ENCODE measurements at regions not wholly inside any gene's neighbourhood (a gene's known extent, or its start where the extent isn't known, plus 50 kb on each side); places are given as distances from the start of the nearest gene placed in this dataset.
"Not testable (repeated sequence)": the region's sequence is repeated elsewhere in the genome, so short reads cannot be mapped to it uniquely, and the experiment has no call there.

- CTCF ChIA-PET = no interaction called here
These were observed 362.8 kb upstream of the ARPP21 start for GRCh38 chr3:35276568-35276967.

DNA sequence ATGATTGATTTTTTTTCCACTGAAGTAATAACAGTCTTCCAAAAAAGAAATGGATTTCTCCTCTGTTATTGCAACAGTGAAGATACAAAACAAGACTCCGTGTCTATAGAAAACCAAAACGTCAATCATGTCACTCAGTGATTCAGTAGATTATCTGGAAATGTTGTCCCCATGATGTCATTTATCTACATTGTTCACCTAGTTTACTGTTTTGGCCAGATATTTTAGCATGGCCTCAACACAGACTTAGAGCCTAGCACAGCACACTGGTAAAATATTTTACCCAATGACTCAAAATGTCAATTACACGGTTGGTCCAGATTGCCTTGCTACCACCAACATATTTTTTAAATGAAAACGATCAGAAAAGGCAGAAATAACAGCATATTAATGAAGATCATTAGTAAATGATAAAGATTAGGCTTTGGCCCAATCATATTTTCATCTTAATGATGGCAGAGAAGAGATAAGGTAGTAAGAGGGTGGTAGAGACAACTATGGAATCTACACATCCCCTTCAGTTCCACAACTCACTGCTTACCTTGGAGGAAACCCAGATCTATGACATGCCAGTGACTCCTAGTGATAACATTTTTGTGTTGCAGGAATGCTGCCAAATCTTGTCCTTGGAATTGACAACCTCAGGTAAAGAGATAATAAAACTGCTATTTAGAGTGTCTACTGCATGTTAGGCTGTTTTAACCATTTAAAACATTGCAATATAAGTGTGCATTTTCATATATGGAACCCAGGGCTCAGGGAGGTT lies 347.7 kb upstream of the ARPP21 start:
- ChIA-PET CTCF (no interaction called here), POLR2A (no interaction called here)
- no peak for DNase-seq
- H3K27ac ChIP-seq (ENCODE audit: insufficient read depth in 1 of 2, low read depth in 1 of 2, low read length in 2 of 2, poor library complexity in 1 of 2, severe bottlenecking in 2 of 2) = no peak overlapping the region
- no peaks in the 10 kb centered on the region for H3K4me1 ChIP-seq (ENCODE audit: control extremely low read depth in 1 of 4, control insufficient read depth in 4 of 4, insufficient read depth in 4 of 4, low read length in 3 of 4)
- no peak overlapping the region for H3K4me3 ChIP-seq (ENCODE audit: control insufficient read depth in 1 of 7, extremely low read depth in 1 of 7, insufficient read depth in 4 of 7, low read depth in 2 of 7, low read length in 6 of 7)
- no peaks in the 10 kb centered on the region for H3K36me3 ChIP-seq (ENCODE audit: control insufficient read depth in 4 of 4, insufficient read depth in 4 of 4, low read length in 3 of 4)
- no peaks in the 10 kb centered on the region for H3K9me3 ChIP-seq (ENCODE audit: control extremely low read depth in 1 of 5, control insufficient read depth in 4 of 5, insufficient read depth in 2 of 5, low read depth in 1 of 5, low read length in 4 of 5)
- H3K27me3 ChIP-seq (replicated peaks in 2 of 5; ENCODE audit: control insufficient read depth in 4 of 5, insufficient read depth in 5 of 5, low read length in 4 of 5) = no peaks in the 10 kb centered on the region
- WGBS (ENCODE audit: insufficient coverage) = 83% methylated on average over 2 of the region's 4 CpGs

More at GRCh38 chr3:35276568-35276967, 362.8 kb upstream of the ARPP21 start:
- no peaks in the 10 kb centered on the region for H3K27me3 ChIP-seq (replicated peaks in 2 of 5; ENCODE audit: control insufficient read depth in 4 of 5, insufficient read depth in 5 of 5, low read length in 4 of 5)
- H3K4me3 ChIP-seq (ENCODE audit: control insufficient read depth in 1 of 7, extremely low read depth in 1 of 7, insufficient read depth in 4 of 7, low read depth in 2 of 7, low read length in 6 of 7) = no peak overlapping the region
- no peaks in the 10 kb centered on the region for H3K36me3 ChIP-seq (ENCODE audit: control insufficient read depth in 4 of 4, insufficient read depth in 4 of 4, low read length in 3 of 4)
- POLR2A ChIA-PET = no interaction called here
- no peak overlapping the region for H3K27ac ChIP-seq (ENCODE audit: insufficient read depth in 1 of 2, low read depth in 1 of 2, low read length in 2 of 2, poor library complexity in 1 of 2, severe bottlenecking in 2 of 2)
- WGBS (ENCODE audit: insufficient coverage) = 100% methylated on average over 1 of the region's 1 CpG
- no peaks in the 10 kb centered on the region for H3K4me1 ChIP-seq (ENCODE audit: control extremely low read depth in 1 of 4, control insufficient read depth in 4 of 4, insufficient read depth in 4 of 4, low read length in 3 of 4)
- H3K9me3 ChIP-seq (ENCODE audit: control extremely low read depth in 1 of 5, control insufficient read depth in 4 of 5, insufficient read depth in 2 of 5, low read depth in 1 of 5, low read length in 4 of 5) = peaks cover 0 to 15% (median 5%) of the 10 kb centered on the region in 5 experiments
- no peak for DNase-seq

- ChIA-PET POLR2A (no interaction called here), CTCF (no interaction called here)
- H3K27ac ChIP-seq (ENCODE audit: insufficient read depth in 1 of 2, low read depth in 1 of 2, low read length in 2 of 2, poor library complexity in 1 of 2, severe bottlenecking in 2 of 2) = no peak overlapping the region
- no peak overlapping the region for H3K4me3 ChIP-seq (ENCODE audit: control insufficient read depth in 1 of 7, extremely low read depth in 1 of 7, insufficient read depth in 4 of 7, low read depth in 2 of 7, low read length in 6 of 7)
- no peaks in the 10 kb centered on the region for H3K27me3 ChIP-seq (replicated peaks in 2 of 5; ENCODE audit: control insufficient read depth in 4 of 5, insufficient read depth in 5 of 5, low read length in 4 of 5)
- H3K4me1 ChIP-seq (ENCODE audit: control extremely low read depth in 1 of 4, control insufficient read depth in 4 of 4, insufficient read depth in 4 of 4, low read length in 3 of 4) = no peaks in the 10 kb centered on the region
- no peaks in the 10 kb centered on the region for H3K9me3 ChIP-seq (ENCODE audit: control extremely low read depth in 1 of 5, control insufficient read depth in 4 of 5, insufficient read depth in 2 of 5, low read depth in 1 of 5, low read length in 4 of 5)
- DNase-seq = no peak
- no peaks in the 10 kb centered on the region for H3K36me3 ChIP-seq (ENCODE audit: control insufficient read depth in 4 of 4, insufficient read depth in 4 of 4, low read length in 3 of 4)
- 95% methylated on average over 3 of the region's 3 CpGs for WGBS (ENCODE audit: insufficient coverage)
These were observed 346.8 kb upstream of the ARPP21 start for GRCh38 chr3:35292568-35292967.

- no peaks in the 10 kb centered on the region for H3K4me1 ChIP-seq (ENCODE audit: control extremely low read depth in 1 of 4, control insufficient read depth in 4 of 4, insufficient read depth in 4 of 4, low read length in 3 of 4)
- WGBS (ENCODE audit: insufficient coverage) = no CpG with 5 or more reads among the region's 2 CpGs
- CTCF ChIA-PET = no interaction called here
- H3K27ac ChIP-seq (ENCODE audit: insufficient read depth in 1 of 2, low read depth in 1 of 2, low read length in 2 of 2, poor library complexity in 1 of 2, severe bottlenecking in 2 of 2) = no peak overlapping the region
- H3K27me3 ChIP-seq (replicated peaks in 2 of 5; ENCODE audit: control insufficient read depth in 4 of 5, insufficient read depth in 5 of 5, low read length in 4 of 5) = no peaks in the 10 kb centered on the region
- no peak overlapping the region for H3K4me3 ChIP-seq (ENCODE audit: control insufficient read depth in 1 of 7, extremely low read depth in 1 of 7, insufficient read depth in 4 of 7, low read depth in 2 of 7, low read length in 6 of 7)
- no peaks in the 10 kb centered on the region for H3K9me3 ChIP-seq (ENCODE audit: control extremely low read depth in 1 of 5, control insufficient read depth in 4 of 5, insufficient read depth in 2 of 5, low read depth in 1 of 5, low read length in 4 of 5)
- POLR2A ChIA-PET = no interaction called here
- no peak for DNase-seq
- no peaks in the 10 kb centered on the region for H3K36me3 ChIP-seq (ENCODE audit: control insufficient read depth in 4 of 4, insufficient read depth in 4 of 4, low read length in 3 of 4)
These were observed 343.4 kb upstream of the ARPP21 start for GRCh38 chr3:35295906-35296305.

GRCh38 chr3:35296533-35296932 lies 342.8 kb upstream of the ARPP21 start:
- no peaks in the 10 kb centered on the region for H3K9me3 ChIP-seq (ENCODE audit: control extremely low read depth in 1 of 5, control insufficient read depth in 4 of 5, insufficient read depth in 2 of 5, low read depth in 1 of 5, low read length in 4 of 5)
- ChIA-PET POLR2A (no interaction called here), CTCF (no interaction called here)
- DNase-seq = no peak
- H3K27me3 ChIP-seq (replicated peaks in 2 of 5; ENCODE audit: control insufficient read depth in 4 of 5, insufficient read depth in 5 of 5, low read length in 4 of 5) = no peaks in the 10 kb centered on the region
- no peaks in the 10 kb centered on the region for H3K4me1 ChIP-seq (ENCODE audit: control extremely low read depth in 1 of 4, control insufficient read depth in 4 of 4, insufficient read depth in 4 of 4, low read length in 3 of 4)
- H3K36me3 ChIP-seq (ENCODE audit: control insufficient read depth in 4 of 4, insufficient read depth in 4 of 4, low read length in 3 of 4) = no peaks in the 10 kb centered on the region
- no peak overlapping the region for H3K27ac ChIP-seq (ENCODE audit: insufficient read depth in 1 of 2, low read depth in 1 of 2, low read length in 2 of 2, poor library complexity in 1 of 2, severe bottlenecking in 2 of 2)
- H3K4me3 ChIP-seq (ENCODE audit: control insufficient read depth in 1 of 7, extremely low read depth in 1 of 7, insufficient read depth in 4 of 7, low read depth in 2 of 7, low read length in 6 of 7) = no peak overlapping the region
- 94% methylated on average over 3 of the region's 4 CpGs for WGBS (ENCODE audit: insufficient coverage)

- DNase-seq; H3K4me3 ChIP-seq (ENCODE audit: control insufficient read depth in 1 of 7, extremely low read depth in 1 of 7, insufficient read depth in 4 of 7, low read depth in 2 of 7, low read length in 6 of 7); H3K4me1 ChIP-seq (ENCODE audit: control extremely low read depth in 1 of 4, control insufficient read depth in 4 of 4, insufficient read depth in 4 of 4, low read length in 3 of 4); H3K36me3 ChIP-seq (ENCODE audit: control insufficient read depth in 4 of 4, insufficient read depth in 4 of 4, low read length in 3 of 4); H3K27me3 ChIP-seq (replicated peaks in 2 of 5; ENCODE audit: control insufficient read depth in 4 of 5, insufficient read depth in 5 of 5, low read length in 4 of 5); H3K9me3 ChIP-seq (ENCODE audit: control extremely low read depth in 1 of 5, control insufficient read depth in 4 of 5, insufficient read depth in 2 of 5, low read depth in 1 of 5, low read length in 4 of 5); H3K27ac ChIP-seq (ENCODE audit: insufficient read depth in 1 of 2, low read depth in 1 of 2, low read length in 2 of 2, poor library complexity in 1 of 2, severe bottlenecking in 2 of 2); POLR2A ChIA-PET; CTCF ChIA-PET: not testable (repeated sequence)
- 100% methylated on average over 1 of the region's 2 CpGs for WGBS (ENCODE audit: insufficient coverage)
These were observed 342.4 kb upstream of the ARPP21 start for GRCh38 chr3:35296944-35297343.

DNA sequence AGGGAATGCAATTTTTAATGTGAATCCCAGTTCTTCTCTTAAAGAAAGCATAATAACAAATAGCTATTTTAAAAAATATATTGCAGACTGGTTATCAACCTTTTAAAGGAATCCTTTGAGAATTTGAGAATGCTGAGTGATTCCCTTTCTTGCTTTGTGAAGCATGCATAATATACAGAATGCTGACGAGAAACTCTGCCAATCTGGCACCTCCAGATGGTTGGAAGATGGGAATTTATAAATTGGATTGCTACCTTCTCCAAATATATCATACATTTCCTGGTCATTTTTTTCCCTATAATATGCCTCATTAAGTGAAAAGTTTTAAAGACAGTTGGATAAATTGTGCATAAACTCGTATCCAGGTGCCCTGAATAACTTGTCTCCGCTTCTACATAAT lies 333.9 kb upstream of the ARPP21 start:
- no peaks in the 10 kb centered on the region for H3K9me3 ChIP-seq (ENCODE audit: control extremely low read depth in 1 of 5, control insufficient read depth in 4 of 5, insufficient read depth in 2 of 5, low read depth in 1 of 5, low read length in 4 of 5)
- peaks cover 0 to 2% (median 0%) of the 10 kb centered on the region in 5 experiments for H3K27me3 ChIP-seq (replicated peaks in 2 of 5; ENCODE audit: control insufficient read depth in 4 of 5, insufficient read depth in 5 of 5, low read length in 4 of 5)
- WGBS (ENCODE audit: insufficient coverage) = no CpG with 5 or more reads among the region's 3 CpGs
- H3K4me1 ChIP-seq (ENCODE audit: control extremely low read depth in 1 of 4, control insufficient read depth in 4 of 4, insufficient read depth in 4 of 4, low read length in 3 of 4) = no peaks in the 10 kb centered on the region
- ChIA-PET POLR2A (no interaction called here), CTCF (no interaction called here)
- no peak for DNase-seq
- H3K4me3 ChIP-seq (ENCODE audit: control insufficient read depth in 1 of 7, extremely low read depth in 1 of 7, insufficient read depth in 4 of 7, low read depth in 2 of 7, low read length in 6 of 7) = no peak overlapping the region
- no peak overlapping the region for H3K27ac ChIP-seq (ENCODE audit: insufficient read depth in 1 of 2, low read depth in 1 of 2, low read length in 2 of 2, poor library complexity in 1 of 2, severe bottlenecking in 2 of 2)
- H3K36me3 ChIP-seq (ENCODE audit: control insufficient read depth in 4 of 4, insufficient read depth in 4 of 4, low read length in 3 of 4) = no peaks in the 10 kb centered on the region
